Prostate gland (tissue), 2 donors: ENCODE measurements at regions not wholly inside any gene's neighbourhood (a gene's known extent, or its start where the extent isn't known, plus 50 kb on each side); places are given as distances from the start of the nearest gene placed in this dataset.
"Not testable (repeated sequence)": the region's sequence is repeated elsewhere in the genome, so short reads cannot be mapped to it uniquely, and the experiment has no call there.

ENCODE experiments used
- DNase-seq: peaks from one replicate; pipeline ENCODE4 v3.0.0-alpha.2; 2019; ENCODE audit warnings: low spot score
- H3K27ac ChIP-seq, 2 donors: fragments of 200-600 bp; sonication (generic); 2 replicates each; pipeline ENCODE4 v1.5.1; 2017 to 2019
- H3K27me3 ChIP-seq: fragments of 200-600 bp; sonication (generic); replicated peaks from 2 replicates; pipeline ENCODE4 v1.5.1; 2019; ENCODE audit not compliant: insufficient read depth
- H3K36me3 ChIP-seq, 2 donors: fragments of 200-600 bp; sonication (generic); 1 replicate in 1 of 2; 2 replicates in 1 of 2; pipeline versions ENCODE4 v1.5.1 to v1.8.1; 2017 to 2019
- H3K4me1 ChIP-seq: fragments of 200-600 bp; sonication (generic); replicated peaks from 2 replicates; pipeline ENCODE4 v1.5.1; 2019
- H3K4me3 ChIP-seq, 2 donors: fragments of 200-600 bp; sonication (generic); 2 replicates each; pipeline ENCODE4 v1.5.1; 2017 to 2019
- H3K9me3 ChIP-seq: fragments of 200-600 bp; sonication (generic); 2 replicates; pipeline ENCODE4 v1.5.1; 2017
- POLR2A ChIP-seq: fragments of 450-650 bp; IDR thresholded peaks from one replicate; pipeline ENCODE4 v1.6.1; 2016; ENCODE audit warnings: antibody characterized with exemption, mild to moderate bottlenecking
- POLR2AphosphoS5 ChIP-seq: sonication (generic); formaldehyde crosslinking; IDR thresholded peaks from one replicate; pipeline ENCODE4 v1.6.1; 2017; ENCODE audit warnings: antibody characterized with exemption
- WGBS: methylation state at CpG from one replicate; pipeline ENCODE4 v1.1.5; 2018; 5-methylcytosine and 5-hydroxymethylcytosine counted together
- intact Hi-C: fragments of 100-400 bp; cut with DNase I; formaldehyde crosslinking; loops from one replicate; pipeline ENCODE4 v1.14.2; 2022
- TF ChIP-seq, protein P1 (sequence below), 4 experiments: fragments of 200-600 bp in 2 of 4; fragments of 450-650 bp in 2 of 4; sonication (generic) in 2 of 4; IDR thresholded peaks; 1 replicate in 3 of 4; 2 replicates in 1 of 4; pipeline ENCODE4 v1.5.1; 2016 to 2019; ENCODE audit warnings: antibody characterized with exemption in 4 of 4, mild to moderate bottlenecking in 2 of 4, moderate library complexity in 2 of 4

GRCh38 chr11:23875176-23875850 lies 621.5 kb upstream of the LUZP2 start:
- Histone ChIP-seq H3K4me3 (no peak overlapping the region), H3K4me1 (no peaks in the 10 kb centered on the region), H3K9me3 (no peaks in the 10 kb centered on the region), H3K27ac (no peak overlapping the region), H3K36me3 (no peaks in the 10 kb centered on the region), H3K27me3 (no peaks in the 10 kb centered on the region)
- intact Hi-C loops, result no loop called here
- WGBS, result 73% methylated on average over 4 of the region's 4 CpGs
- TF ChIP-seq POLR2A (no peak), POLR2AphosphoS5 (no peak)
- TF ChIP-seq, protein P1, sequence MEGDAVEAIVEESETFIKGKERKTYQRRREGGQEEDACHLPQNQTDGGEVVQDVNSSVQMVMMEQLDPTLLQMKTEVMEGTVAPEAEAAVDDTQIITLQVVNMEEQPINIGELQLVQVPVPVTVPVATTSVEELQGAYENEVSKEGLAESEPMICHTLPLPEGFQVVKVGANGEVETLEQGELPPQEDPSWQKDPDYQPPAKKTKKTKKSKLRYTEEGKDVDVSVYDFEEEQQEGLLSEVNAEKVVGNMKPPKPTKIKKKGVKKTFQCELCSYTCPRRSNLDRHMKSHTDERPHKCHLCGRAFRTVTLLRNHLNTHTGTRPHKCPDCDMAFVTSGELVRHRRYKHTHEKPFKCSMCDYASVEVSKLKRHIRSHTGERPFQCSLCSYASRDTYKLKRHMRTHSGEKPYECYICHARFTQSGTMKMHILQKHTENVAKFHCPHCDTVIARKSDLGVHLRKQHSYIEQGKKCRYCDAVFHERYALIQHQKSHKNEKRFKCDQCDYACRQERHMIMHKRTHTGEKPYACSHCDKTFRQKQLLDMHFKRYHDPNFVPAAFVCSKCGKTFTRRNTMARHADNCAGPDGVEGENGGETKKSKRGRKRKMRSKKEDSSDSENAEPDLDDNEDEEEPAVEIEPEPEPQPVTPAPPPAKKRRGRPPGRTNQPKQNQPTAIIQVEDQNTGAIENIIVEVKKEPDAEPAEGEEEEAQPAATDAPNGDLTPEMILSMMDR (IDR thresholded peaks at IDR 0.05), result no peak
- no peak for DNase-seq

- H3K4me3 ChIP-seq, H3K36me3 ChIP-seq, H3K9me3 ChIP-seq, intact Hi-C loops, H3K4me1 ChIP-seq, DNase-seq, H3K27me3 ChIP-seq, H3K27ac ChIP-seq: not testable (repeated sequence)
- WGBS, result 98% methylated on average over 24 of the region's 26 CpGs
Measured at GRCh38 chr11:23883426-23884048, 613.3 kb upstream of the LUZP2 start.

DNA sequence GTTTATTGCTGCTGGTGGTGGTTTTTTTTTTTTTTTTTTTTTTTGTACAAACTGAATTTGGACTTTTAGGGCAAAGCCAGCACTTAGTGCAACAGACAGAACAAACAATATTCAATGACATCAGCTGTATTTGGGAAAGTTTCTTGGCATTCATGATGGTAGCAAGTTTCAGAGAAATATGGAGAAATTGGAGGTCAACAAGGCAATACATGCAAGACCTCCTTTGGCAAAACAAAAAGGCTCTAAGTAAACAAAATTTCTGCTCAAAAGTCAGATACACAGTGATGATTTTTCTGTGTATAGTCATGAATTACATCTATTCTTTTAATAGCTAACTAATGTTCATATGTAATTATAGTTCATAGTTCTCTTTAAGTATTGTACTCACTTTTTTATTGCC lies 612.5 kb upstream of the LUZP2 start:
- Histone ChIP-seq H3K9me3 (no peaks in the 10 kb centered on the region), H3K27ac (no peak overlapping the region), H3K4me1 (no peaks in the 10 kb centered on the region), H3K4me3 (no peak overlapping the region), H3K36me3 (no peaks in the 10 kb centered on the region), H3K27me3 (no peaks in the 10 kb centered on the region)
- DNase-seq, result no peak
- intact Hi-C loops, result no loop called here
- TF ChIP-seq, protein P1 (IDR thresholded peaks at IDR 0.05), result no peak
- no peak for TF ChIP-seq POLR2AphosphoS5
- TF ChIP-seq POLR2A, result no peak

GRCh38 chr11:23885801-23886200 lies 611.1 kb upstream of the LUZP2 start:
- 88% methylated on average over 2 of the region's 2 CpGs for WGBS
- TF ChIP-seq POLR2A (no peak), POLR2AphosphoS5 (no peak)
- TF ChIP-seq, protein P1 (IDR thresholded peaks at IDR 0.05), result no peak
- intact Hi-C loops, result no loop called here
- Histone ChIP-seq H3K4me3 (no peak overlapping the region), H3K36me3 (no peaks in the 10 kb centered on the region), H3K27ac (no peak overlapping the region), H3K9me3 (no peaks in the 10 kb centered on the region), H3K4me1 (no peaks in the 10 kb centered on the region), H3K27me3 (no peaks in the 10 kb centered on the region)
- DNase-seq, result no peak

- H3K9me3 ChIP-seq, H3K4me3 ChIP-seq, H3K4me1 ChIP-seq, intact Hi-C loops, H3K36me3 ChIP-seq, H3K27ac ChIP-seq, H3K27me3 ChIP-seq, DNase-seq: not testable (repeated sequence)
- WGBS, result 64% methylated on average over 4 of the region's 4 CpGs
Measured at GRCh38 chr11:23887122-23887521, 609.7 kb upstream of the LUZP2 start.

DNA sequence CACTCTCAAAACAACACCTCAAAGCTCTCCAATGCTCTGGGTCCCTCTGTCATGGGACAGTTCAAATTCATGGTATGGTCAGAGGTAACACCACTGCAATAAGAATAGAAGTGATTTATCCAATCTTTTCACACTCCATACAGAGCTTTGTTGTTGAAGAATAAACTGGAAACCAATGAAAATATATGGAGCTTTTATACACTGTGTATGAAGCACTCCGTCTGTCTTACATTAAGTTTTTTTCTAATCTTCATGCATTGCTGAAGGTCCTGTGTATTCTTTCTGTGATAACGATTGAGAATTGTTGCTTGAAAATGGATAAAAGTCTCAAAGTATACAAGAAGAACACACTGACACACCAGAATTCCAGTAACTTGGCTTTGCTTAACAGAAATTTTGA lies 603.7 kb upstream of the LUZP2 start:
- 77% methylated on average over 2 of the region's 2 CpGs for WGBS
- no peak for TF ChIP-seq POLR2AphosphoS5
- TF ChIP-seq, protein P1 (IDR thresholded peaks at IDR 0.05), result no peak
- no peak for TF ChIP-seq POLR2A
- no peaks in the 10 kb centered on the region for H3K27me3 ChIP-seq
- H3K36me3 ChIP-seq, result no peaks in the 10 kb centered on the region
- no peaks in the 10 kb centered on the region for H3K9me3 ChIP-seq
- intact Hi-C loops, result no loop called here
- no peak overlapping the region for H3K4me3 ChIP-seq
- H3K27ac ChIP-seq, result no peak overlapping the region
- no peak for DNase-seq
- H3K4me1 ChIP-seq, result no peaks in the 10 kb centered on the region
